Astrocyte (in vitro differentiated cells and primary cell): ENCODE measurements at regions not wholly inside any gene's neighbourhood (a gene's known extent, or its start where the extent isn't known, plus 50 kb on each side); places are given as distances from the start of the nearest gene placed in this dataset.

Experiments used
- DNase-seq: peaks from one replicate; pipeline ENCODE4 v3.0.0-alpha.2; 2010; ENCODE audit warnings: low read depth
- FAIRE-seq: peaks from 2 replicates; lab custom pipeline; 2011; peaks lifted over from hg19 to GRCh38; lab: Jason Lieb, UNC
- H2AFZ ChIP-seq: 2 replicates; pipeline ENCODE4 v1.6.0; 2012; ENCODE audit warnings: low read depth, low read length, inconsistent platforms
- H3K27ac ChIP-seq: 2 replicates; pipeline ENCODE4 v1.5.1; 2011; ENCODE audit warnings: low read depth, low read length, inconsistent platforms
- H3K27me3 ChIP-seq: 2 replicates; pipeline ENCODE4 v1.6.0; 2011; ENCODE audit warnings: low read length, inconsistent platforms; ENCODE audit not compliant: insufficient read depth
- H3K36me3 ChIP-seq: 2 replicates; pipeline ENCODE4 v1.5.1; 2011; ENCODE audit warnings: low read length, inconsistent platforms; ENCODE audit not compliant: insufficient read depth
- H3K4me1 ChIP-seq: 2 replicates; pipeline ENCODE4 v1.5.1; 2011; ENCODE audit warnings: low read length, inconsistent platforms; ENCODE audit not compliant: insufficient read depth
- H3K4me2 ChIP-seq: 2 replicates; pipeline ENCODE4 v1.6.0; 2012; ENCODE audit warnings: low read length, inconsistent platforms
- H3K4me3 ChIP-seq: 2 replicates; pipeline ENCODE4 v1.5.1; 2011; ENCODE audit warnings: low read depth, mild to moderate bottlenecking, low read length, inconsistent platforms; ENCODE audit not compliant: insufficient read depth
- H3K79me2 ChIP-seq: 2 replicates; pipeline ENCODE4 v1.6.0; 2012; ENCODE audit warnings: mild to moderate bottlenecking, low read length, inconsistent platforms; ENCODE audit not compliant: insufficient read depth
- H3K9ac ChIP-seq: 2 replicates; pipeline ENCODE4 v1.6.0; 2012; ENCODE audit warnings: mild to moderate bottlenecking, low read length, inconsistent platforms
- H3K9me3 ChIP-seq: 2 replicates; pipeline ENCODE4 v1.5.1; 2012; ENCODE audit warnings: low read depth, mild to moderate bottlenecking, low read length, inconsistent platforms; ENCODE audit not compliant: insufficient read depth
- H4K20me1 ChIP-seq: 2 replicates; pipeline ENCODE4 v1.6.0; 2012; ENCODE audit warnings: low read length, inconsistent platforms; ENCODE audit not compliant: insufficient read depth
- H3K27ac Mint-ChIP-seq: one replicate; pipeline ENCODE4 v1.8.0; 2021; ENCODE audit warnings: mild to moderate bottlenecking, mixed read lengths; ENCODE audit not compliant: unreplicated experiment
- H3K27me3 Mint-ChIP-seq: one replicate; pipeline ENCODE4 v1.8.0; 2021; ENCODE audit warnings: low read depth, mixed read lengths; ENCODE audit not compliant: unreplicated experiment
- H3K36me3 Mint-ChIP-seq: one replicate; pipeline ENCODE4 v1.8.0; 2021; ENCODE audit warnings: low read depth, mixed read lengths; ENCODE audit not compliant: unreplicated experiment
- H3K4me1 Mint-ChIP-seq: one replicate; pipeline ENCODE4 v1.8.0; 2021; ENCODE audit warnings: low read depth, mixed read lengths; ENCODE audit not compliant: unreplicated experiment
- H3K4me3 Mint-ChIP-seq: one replicate; pipeline ENCODE4 v1.8.0; 2021; ENCODE audit warnings: mild to moderate bottlenecking, moderate library complexity, mixed read lengths; ENCODE audit not compliant: unreplicated experiment
- H3K9me3 Mint-ChIP-seq: one replicate; pipeline ENCODE4 v1.8.0; 2021; ENCODE audit warnings: mild to moderate bottlenecking, mixed read lengths; ENCODE audit not compliant: unreplicated experiment
- CTCF ChIP-seq: IDR thresholded peaks from 2 replicates; pipeline ENCODE4 v1.5.1; 2011; ENCODE audit warnings: low read depth, mild to moderate bottlenecking, inconsistent platforms, low read length, moderate library complexity; ENCODE audit not compliant: insufficient read depth
- EZH2 ChIP-seq: IDR thresholded peaks from 2 replicates; pipeline ENCODE4 v1.6.1; 2012; ENCODE audit warnings: mild to moderate bottlenecking, low read length, inconsistent platforms; ENCODE audit not compliant: insufficient read depth

GRCh38 chr5:163915481-163915961 is 410.1 kb downstream of the MAT2B start:
- FAIRE-seq: no peak

GRCh38 chr5:163916376-163916775 is 411.0 kb downstream of the MAT2B start:
- no peak for FAIRE-seq
- peak overlapping the region; percentile 86 for H3K27ac Mint-ChIP-seq
- no peaks in the 10 kb centered on the region for H4K20me1 ChIP-seq

More at GRCh38 chr5:163915481-163915961, 410.1 kb downstream of the MAT2B start:
- Mint-ChIP-seq H3K27me3 (no peaks in the 10 kb centered on the region), H3K36me3 (no peaks in the 10 kb centered on the region), H3K4me1 (peaks cover 12% of the 10 kb centered on the region), H3K9me3 (peaks cover 5% of the 10 kb centered on the region), H3K4me3 (no peak overlapping the region), H3K27ac (no peak overlapping the region)
- peak overlapping the region; percentile 36 for H2AFZ ChIP-seq
- H3K9me3 ChIP-seq: no peaks in the 10 kb centered on the region
- H3K27ac ChIP-seq: no peak overlapping the region
- no peaks in the 10 kb centered on the region for H3K36me3 ChIP-seq
- no peaks in the 10 kb centered on the region for H3K27me3 ChIP-seq
- H4K20me1 ChIP-seq: no peaks in the 10 kb centered on the region
- TF ChIP-seq CTCF (no peak), EZH2 (no peak)
- no peak overlapping the region for H3K4me2 ChIP-seq
- DNase-seq: peak; percentile 49
- H3K9ac ChIP-seq: no peak overlapping the region
- no peaks in the 10 kb centered on the region for H3K4me1 ChIP-seq
- H3K79me2 ChIP-seq: no peaks in the 10 kb centered on the region
- no peak overlapping the region for H3K4me3 ChIP-seq

More at GRCh38 chr5:163916376-163916775, 411.0 kb downstream of the MAT2B start:
- no peaks in the 10 kb centered on the region for H3K27me3 Mint-ChIP-seq
- TF ChIP-seq EZH2: no peak
- no peak for TF ChIP-seq CTCF
- H3K79me2 ChIP-seq: no peaks in the 10 kb centered on the region
- peaks cover 9% of the 10 kb centered on the region for H3K9me3 Mint-ChIP-seq
- no peak overlapping the region for H2AFZ ChIP-seq
- no peak overlapping the region for H3K9ac ChIP-seq
- H3K36me3 Mint-ChIP-seq: no peaks in the 10 kb centered on the region
- no peak for DNase-seq
- no peak overlapping the region for H3K4me3 ChIP-seq
- no peaks in the 10 kb centered on the region for H3K4me1 ChIP-seq
- peak overlapping the region; percentile 9 for H3K4me3 Mint-ChIP-seq
- H3K9me3 ChIP-seq: no peaks in the 10 kb centered on the region
- peaks cover 12% of the 10 kb centered on the region for H3K4me1 Mint-ChIP-seq
- H3K36me3 ChIP-seq: no peaks in the 10 kb centered on the region
- H3K27ac ChIP-seq: no peak overlapping the region
- no peak overlapping the region for H3K4me2 ChIP-seq
- H3K27me3 ChIP-seq: no peaks in the 10 kb centered on the region
